Suppressor macrophage treated with lipopolysaccharide for 4 hours (primary cell): ENCODE measurements at regions not wholly inside any gene's neighbourhood (a gene's known extent, or its start where the extent isn't known, plus 50 kb on each side); places are given as distances from the start of the nearest gene placed in this dataset.
"Not testable (repeated sequence)": the region's sequence is repeated elsewhere in the genome, so short reads cannot be mapped to it uniquely, and the experiment has no call there.

Experiments
- DNase-seq: peaks from one replicate; pipeline ENCODE4 v3.0.0-alpha.2; 2020

DNA sequence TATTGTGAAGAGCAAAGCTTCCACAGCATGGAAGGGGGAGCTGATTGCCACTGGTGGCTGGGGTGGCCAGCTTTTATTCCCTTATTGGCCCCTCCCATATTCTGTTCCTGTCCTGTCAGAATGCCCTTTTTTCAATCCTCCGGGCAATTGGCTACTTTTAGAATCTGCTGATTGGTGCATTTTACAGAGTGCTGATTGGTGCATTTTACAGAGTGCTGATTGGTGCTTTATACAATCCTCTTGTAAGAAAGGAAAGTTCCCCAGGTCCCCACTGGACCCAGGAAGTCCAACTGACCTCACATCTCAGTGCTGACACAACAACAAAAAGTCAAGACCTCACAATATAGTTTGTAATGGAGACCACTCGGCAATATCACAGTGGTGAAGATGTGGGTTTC is 195.0 kb downstream of the SPATA31A6 start:
- no peak for DNase-seq

DNA sequence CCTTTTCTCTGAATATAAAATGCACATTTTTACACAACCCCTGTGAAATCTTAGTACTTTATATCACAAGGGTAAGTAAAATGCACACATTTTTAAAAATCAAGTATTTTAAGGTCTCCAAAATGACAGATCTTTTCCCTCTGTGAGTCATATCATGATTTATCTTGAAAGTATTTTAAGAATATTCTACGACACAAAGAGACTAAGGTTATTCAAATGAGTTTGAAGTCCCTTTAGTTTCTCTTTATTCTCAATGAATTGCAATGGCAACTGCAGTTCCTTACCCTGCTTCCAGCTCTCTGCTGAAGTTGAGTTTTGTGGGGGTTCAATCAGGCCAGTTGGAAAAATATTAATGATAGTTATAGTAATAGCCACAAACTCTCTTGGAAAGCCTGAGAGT is 196.1 kb downstream of the SPATA31A6 start:
- DNase-seq, result not testable (repeated sequence)

DNA sequence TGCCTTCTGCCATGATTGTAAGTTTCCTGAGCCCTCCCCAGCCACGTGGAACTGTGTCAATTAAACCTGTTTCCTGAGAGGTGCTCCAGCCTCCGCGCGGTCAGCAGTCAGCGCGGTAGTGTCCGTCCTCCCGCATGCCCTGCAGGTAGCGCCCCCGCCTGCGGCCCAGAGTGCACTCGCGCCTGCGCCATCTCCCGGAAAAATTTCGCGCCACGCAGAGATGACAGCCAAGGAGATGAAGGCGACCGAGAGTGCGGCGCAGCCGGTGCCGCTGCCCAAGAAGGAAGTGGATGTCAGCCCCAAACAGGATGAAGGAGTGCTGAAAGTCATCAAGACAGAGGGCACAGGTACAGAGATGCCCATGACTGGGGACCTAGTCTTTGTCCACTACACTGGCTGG is 201.1 kb downstream of the SPATA31A6 start:
- not testable (repeated sequence) for DNase-seq

DNA sequence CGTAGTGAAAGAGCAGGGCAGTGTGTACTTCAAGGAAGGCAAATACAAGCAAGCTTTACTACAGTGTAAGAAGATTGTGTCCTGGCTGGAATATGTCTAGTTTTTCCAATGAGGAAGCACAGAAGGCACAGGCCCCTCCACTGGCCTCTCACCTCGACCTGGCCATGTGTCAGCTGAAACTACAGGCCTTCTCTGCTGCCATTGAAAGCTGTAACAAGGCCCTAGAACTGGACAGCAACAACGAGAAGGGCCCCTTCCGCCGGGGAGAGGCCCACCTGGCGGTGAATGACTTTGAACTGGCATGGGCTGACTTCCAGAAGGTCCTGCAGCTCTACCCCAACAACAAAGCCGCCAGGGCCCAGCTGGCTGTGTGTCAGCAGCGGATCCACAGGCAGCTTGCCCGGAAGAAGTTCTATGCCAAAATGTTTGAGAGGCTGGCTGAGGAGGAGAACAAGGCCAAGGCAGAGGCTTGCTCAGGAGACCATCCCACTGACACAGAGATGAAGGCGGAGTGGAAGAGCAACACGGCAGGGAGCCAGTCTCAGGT is 202.2 kb downstream of the SPATA31A6 start:
- DNase-seq, result not testable (repeated sequence)

DNA sequence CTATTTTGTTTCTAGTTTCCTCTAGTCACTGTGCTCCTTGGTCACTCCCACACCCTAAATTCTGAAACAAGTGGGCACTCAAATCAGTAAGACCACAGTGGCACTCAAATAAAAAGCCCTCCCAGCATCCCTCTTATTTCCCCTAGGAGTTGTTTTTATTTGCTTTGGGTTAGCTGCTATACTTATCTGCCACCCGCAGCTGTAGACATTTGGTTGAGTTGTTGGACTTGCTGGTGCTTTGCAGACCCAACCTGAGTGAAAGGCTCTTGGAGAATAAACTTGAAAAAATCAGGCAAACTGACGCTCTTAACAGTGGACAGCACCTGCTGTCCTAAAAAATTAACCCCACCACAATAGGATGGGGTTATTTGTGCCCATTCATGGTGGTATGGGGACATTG is 203.0 kb downstream of the SPATA31A6 start:
- DNase-seq, result no peak

DNA sequence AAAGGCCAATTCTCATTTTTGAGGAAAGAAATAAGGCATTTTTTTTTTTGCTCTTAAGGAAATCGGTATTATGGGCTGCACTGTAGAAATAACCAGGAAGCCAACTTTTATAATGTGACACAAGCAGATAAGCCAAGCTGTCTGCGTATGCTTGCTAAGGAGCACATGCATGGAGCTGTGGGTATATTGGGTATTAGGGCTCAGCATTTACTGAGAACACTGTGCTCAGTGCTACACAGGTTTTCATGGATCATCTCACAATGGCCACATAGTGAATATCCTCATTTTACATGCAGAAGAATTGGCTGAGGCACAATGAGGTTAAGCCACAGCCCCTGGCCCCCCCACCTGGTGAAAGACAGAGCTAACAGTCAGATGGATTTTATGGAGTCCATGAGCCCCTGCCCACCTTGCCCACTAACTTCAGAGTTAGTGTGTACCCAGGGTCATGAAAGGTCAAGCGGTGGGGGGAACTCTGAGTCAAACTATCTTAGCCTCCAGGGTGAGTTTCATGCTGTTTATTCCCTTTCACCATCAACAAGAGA is 204.8 kb downstream of the SPATA31A6 start:
- DNase-seq, result no peak

DNA sequence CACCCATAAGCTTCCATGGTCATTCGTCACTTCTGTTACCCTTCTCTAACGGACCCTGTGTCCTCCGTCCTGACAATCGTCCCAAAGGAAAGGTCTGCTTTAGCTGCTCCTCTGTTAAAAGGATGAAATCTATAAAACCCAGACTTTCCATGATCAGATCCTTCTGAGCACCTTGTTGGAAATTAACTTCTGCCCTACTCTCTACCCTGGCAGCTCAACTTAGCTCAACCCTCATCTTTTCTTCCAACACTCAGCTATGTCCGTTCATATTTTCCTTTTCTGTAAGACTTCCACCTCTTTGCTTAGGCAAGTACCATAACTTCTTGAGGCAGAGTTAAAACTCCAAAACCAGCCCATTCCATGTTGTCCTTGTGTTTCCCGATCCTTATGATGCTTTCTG is 205.4 kb downstream of the SPATA31A6 start:
- no peak for DNase-seq

DNA sequence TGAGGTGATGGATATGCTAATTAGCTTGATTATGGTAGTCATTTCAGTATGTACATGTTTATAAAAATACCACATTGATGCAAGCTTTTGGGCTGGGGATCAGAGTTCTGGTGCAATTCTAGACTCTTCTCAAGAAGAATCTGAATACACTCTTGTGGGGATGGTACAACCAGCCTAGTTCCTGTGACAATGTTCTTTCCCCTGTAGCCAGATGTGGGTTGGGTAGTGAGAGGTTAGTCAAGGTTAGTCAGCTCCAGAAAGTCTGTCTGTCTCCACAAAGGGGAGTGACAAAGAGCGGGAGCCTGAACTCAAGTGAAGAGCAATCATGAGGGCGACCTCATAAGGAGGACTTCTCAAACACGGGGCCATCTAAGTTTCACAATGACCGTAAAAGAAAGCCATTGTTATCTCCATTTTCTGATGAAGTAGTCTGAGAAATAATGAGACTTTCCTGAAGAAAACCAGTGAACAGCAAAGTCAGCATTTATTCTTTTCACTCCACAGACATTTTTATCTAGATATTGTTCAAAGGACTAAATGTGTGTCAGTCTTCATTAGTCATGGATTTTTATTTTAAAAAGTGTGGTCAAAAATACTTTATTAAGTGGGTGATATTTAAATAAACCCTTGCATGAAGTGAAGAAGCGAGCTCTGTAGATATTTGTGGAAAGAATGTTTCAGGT is 209.5 kb downstream of the SPATA31A6 start:
- DNase-seq, result not testable (repeated sequence)

DNA sequence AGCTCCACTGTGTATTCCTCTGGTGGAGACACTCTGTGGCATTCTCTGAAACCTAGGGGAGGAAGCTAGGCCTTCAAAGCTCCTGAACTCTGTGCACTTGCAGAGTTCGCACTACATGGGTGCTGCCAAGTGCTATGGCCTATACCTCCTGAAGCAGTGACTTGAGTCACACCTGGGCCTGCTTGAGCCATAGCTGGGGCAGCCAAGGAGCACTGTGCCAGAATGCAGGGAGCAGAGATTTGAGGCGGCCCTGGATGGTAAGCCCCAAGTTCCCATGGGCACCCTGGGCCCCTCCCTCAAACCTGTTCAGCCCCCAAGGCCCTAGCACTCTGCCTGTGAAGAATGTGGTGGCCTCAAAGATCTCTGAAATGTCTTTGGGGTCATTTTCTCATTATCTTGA is 212.9 kb downstream of the SPATA31A6 start:
- DNase-seq, result no peak

DNA sequence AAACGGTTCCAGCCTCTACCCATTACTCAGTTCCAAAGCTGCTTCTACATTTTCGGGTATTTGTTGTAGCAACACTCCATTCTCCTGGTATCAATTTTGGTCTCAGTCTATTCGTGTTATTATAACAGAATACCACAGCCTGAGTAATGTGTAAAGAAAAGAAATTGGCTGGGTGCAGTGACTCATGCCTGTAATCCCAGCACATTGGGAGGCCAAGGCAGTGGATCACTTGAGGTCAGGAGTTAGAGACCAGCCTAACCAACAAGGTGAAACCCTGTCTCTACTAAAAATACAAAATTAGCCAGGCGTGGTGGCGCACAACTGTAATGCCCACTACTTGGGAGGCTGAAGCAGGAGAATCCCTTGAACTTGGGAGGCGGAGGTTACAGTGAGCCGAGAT is 213.9 kb downstream of the SPATA31A6 start:
- DNase-seq, result not testable (repeated sequence)

DNA sequence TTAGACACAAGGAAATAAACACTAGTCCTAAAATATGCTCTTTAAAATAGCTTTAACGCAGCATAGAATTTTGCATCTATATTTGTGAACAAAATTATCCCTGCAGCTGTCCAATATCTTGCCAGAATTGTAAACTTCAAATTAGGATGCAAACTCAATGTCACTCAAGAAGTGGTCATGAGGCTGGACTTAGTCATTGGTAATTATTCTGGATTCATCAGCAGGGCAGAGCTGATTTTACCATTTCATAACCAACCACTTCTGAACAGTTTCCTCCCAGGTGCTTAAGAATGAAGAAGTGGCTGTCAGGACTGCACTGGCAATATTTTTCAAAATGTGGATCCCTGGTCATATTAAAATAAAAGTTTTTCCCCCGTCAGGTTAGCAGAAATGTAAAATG is 219.5 kb downstream of the SPATA31A6 start:
- not testable (repeated sequence) for DNase-seq

DNA sequence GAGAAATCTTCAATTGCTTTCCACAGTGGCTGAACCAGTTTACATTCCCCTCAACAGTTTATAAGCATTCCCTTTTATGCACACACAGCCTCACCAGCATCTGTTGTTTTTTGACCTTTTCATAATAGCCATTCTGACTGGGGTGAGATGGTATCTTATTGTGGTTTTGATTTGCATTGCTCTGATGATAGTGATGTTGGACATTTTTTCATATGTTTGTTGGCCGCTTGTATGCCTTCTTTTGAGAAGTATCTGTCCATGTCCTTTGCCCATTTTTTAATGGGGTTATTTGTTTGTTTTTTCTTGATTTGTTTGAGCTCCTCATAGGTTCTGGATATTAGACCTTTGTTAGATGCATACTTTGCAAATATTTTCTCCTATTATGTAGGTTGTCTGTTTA is 226.1 kb downstream of the SPATA31A6 start:
- not testable (repeated sequence) for DNase-seq

DNA sequence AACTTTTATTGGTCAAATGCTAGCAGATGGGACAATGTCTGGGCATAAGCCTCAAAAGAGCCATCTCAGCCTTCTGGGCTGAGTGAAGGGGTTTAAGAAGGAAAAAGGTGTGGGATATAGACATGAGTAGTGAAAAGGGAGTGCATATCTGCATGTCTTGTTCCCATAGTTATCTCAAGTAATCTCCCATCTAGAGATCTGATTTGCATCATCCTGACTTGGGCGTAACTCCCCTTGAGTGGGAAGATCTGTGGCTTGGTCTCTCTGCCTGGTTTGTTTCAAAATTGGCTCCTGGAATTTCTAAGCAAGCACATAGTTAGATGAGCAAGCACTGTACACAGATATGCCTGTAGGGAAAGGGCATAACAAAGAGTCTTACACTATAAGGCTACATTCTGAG is 228.9 kb downstream of the SPATA31A6 start:
- DNase-seq, result not testable (repeated sequence)

DNA sequence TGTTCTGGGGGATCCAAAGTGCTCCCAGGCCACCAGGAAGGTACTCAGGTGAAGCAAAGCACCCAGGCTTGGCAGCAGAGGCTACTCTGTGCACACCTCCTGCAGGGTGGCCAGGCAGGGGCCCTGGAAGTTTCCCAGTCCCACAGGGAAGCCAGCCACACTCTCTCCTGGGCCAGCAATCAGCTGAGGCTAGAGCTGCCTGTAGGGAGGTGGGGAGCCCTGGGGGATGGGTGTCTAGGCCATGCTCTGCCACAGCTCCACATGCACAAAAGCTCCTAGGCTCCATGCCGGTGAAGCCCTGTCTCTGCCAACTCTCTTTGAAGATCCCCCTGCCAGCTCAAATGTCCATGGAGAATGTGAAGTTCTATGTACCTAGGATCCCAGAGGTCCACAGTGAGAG is 231.4 kb downstream of the SPATA31A6 start:
- not testable (repeated sequence) for DNase-seq

DNA sequence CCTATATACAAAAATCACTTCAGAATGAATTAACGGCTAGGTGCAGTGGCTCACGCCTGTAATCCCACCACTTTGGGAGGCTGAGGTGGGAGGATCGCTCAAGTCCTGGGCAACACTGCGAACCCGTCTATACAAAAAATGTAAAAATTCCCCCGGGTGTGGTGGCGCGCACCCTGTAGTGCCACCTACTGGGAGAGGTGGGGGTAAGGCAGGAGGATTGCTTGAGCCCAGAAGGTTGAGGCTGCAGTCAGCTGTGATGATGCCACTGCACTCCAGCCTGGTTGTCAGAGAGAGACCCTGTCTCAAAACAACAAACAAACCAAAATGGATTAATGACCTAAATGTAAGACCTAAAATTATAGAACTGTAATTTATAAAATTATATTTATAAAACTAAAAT is 236.2 kb downstream of the SPATA31A6 start:
- DNase-seq, result not testable (repeated sequence)

DNA sequence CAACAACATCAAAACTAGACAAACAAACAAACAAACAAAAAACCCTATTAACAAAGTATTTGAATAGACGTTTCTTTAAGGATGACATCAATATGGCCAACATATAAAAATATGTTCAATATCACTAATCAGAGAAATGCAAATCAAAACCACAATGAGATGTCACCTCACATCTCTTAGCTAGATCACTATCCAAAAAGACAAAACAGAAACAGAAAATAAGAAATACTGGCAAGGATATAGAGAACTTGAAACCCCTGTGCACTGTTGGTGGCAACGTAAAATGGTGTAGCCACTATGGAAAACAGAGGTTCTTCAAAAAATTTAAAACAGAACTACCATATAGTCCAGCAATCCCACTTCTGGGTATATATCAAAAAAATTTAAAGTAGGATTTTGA is 236.9 kb downstream of the SPATA31A6 start:
- not testable (repeated sequence) for DNase-seq

DNA sequence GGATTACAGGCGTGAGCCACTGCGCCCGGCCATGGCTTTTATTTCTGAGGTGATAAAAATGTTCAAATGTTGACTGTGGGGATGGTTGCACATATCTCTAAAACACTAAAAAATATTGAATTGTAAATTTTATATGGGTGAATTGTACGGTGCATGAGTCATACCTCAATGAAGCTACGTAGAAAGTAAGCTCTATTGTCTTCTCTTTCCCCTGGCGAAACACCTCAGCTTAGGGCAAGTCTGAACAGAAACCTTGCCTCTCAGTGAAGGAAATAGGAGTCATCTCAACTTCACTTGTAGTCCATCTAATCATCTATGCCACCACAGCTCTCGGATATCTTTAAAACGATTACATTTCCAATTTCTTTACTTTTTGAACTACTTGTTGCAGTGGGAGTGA is 238.2 kb downstream of the SPATA31A6 start:
- DNase-seq, result not testable (repeated sequence)

DNA sequence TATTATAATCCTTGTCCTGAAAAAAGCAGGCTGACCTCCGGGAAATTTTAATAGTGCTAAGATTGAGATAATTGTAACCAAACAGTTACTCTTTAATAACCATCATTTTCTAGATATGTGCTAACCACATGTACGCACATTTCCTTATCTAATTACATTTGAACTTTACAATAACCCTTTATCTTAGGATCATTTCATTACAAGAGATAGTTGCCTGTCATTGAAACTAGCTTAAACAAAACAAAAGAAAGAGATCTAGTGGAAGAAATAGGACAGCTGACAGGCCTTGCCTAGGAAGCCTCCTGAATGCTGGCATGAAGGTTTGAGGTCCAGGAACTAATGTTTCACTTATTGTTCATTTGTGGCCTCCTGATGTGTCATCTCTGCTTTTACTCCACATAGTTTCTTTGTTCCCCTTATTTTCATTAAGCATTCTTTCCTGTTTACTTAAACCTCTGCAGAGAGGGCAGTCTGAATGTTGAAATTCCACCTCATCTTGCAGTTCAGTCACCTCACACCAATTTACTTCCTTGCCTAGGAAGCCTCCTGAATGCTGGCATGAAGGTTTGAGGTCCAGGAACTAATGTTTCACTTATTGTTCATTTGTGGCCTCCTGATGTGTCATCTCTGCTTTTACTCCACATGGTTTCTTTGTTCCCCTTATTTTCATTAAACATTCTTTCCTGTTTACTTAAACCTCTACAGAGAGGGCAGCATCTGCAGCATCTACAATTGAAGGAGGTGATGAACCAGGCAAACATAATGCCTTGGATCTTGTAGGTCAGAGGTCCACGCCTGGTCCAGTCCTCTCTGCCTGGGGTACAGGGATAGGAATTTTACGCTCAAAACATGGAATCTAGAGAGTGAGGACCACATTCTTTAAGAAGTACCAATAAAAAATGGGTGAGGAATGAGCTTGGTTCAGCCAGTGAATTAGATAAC is 247.5 kb downstream of the SPATA31A6 start:
- DNase-seq, result not testable (repeated sequence)

DNA sequence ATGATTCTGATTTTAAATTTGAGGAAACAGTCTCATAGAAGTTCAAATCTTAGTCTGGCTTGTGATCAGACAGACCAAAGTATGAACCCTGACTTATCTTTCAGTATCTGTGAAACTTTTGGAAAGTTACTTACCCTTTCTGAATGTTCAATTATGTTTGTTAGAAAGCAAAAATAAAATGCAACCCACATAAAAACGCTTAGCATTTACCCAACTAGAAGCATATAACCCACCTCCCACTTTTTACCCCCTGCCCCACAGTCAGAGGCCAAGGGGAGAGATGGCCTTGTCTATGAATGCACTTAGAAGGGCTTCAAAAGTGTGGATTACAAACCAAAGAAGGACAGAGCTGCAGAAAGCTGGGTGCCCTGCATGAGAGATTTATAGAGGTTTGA is 248.2 kb downstream of the SPATA31A6 start:
- not testable (repeated sequence) for DNase-seq

DNA sequence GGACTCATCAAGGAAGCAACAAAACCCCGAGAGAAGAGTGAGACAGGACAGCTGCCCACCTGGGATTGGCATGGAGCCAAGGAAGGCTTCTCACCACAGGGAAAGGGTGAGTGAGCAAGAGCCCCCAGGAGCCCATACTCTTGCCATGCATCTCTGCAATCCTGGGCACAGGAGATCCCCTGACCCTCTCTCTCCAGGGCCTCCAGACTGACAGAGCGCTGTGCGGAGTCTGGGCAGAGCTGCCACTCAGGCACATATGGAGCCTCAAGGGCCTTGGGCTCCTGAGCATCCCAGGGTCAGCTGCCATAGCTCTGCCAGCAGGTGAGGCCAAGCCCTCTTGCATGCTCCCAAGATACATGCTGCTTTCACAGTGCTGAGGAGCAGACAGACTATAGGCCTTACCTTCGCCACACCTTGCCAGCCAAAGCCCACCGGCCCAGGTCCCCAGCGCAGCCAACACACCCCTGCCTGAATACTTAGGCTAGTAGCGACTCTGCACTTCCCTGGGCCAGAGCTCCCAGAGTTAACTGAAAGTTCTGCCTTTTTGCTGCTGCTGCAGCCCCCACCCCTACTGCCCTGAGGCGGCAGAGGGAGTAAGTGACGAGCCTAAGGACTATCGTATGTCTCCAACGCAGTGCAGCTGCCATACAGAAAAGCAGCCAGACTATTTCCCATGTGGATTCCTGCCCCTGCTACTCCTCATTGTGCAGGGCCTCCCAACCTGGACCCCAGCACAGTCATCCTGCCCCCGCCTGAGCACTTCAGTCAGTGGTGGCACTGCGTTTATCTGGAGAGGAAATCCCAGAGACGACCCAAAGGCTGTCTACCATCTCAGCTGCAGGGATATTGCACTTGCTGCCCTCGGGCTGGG is 251.6 kb downstream of the SPATA31A6 start:
- DNase-seq, result not testable (repeated sequence)

DNA sequence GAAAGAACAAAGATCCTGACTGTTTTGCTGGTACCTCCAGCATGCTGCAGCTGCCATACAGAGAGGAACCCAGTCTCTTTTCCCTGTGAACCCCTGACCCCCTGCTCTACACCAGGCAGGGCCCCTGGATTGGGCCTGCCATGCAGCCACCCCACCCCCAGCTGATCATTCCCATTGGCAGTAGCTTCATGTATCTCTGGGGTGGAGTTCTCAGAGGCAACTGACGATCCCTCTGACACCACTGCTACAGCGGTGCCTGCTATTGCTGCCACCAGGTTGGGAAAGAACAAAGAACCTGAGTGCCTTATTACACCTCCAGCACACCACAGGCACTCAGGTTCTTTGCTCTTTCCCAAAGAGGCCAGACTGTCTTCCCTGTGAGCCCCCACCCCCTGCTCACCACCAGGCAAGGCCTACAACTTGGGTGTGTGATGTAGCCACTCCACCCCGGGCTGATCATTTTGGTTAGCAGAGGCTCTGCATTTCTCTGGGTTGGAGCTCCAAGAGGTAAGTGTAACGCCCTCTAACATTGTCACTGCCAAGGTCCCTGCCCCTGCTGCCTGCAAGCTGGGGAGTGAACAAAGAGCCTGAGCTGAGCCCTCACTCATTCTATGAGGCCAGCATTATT is 252.4 kb downstream of the SPATA31A6 start:
- not testable (repeated sequence) for DNase-seq
